GM21619 (cell line): ENCODE measurements at regions not wholly inside any gene's neighbourhood (a gene's known extent, or its start where the extent isn't known, plus 50 kb on each side); places are given as distances from the start of the nearest gene placed in this dataset.
"Not testable (repeated sequence)": the region's sequence is repeated elsewhere in the genome, so short reads cannot be mapped to it uniquely, and the experiment has no call there.

ENCODE experiments used
- ATAC-seq: cut with Tn5 transposase; IDR thresholded peaks from one replicate; pipeline ENCODE4 v1.9.1; 2021; ENCODE audit not compliant: unreplicated experiment

GRCh38 chr5:92653730-92654461 is 927.1 kb downstream of the NR2F1-AS1 start:
- no peak for ATAC-seq

- no peak for ATAC-seq
Observed at GRCh38 chr5:92652756-92653155, 928.3 kb downstream of the NR2F1-AS1 start.

GRCh38 chr5:92644266-92644886 is 936.6 kb downstream of the NR2F1-AS1 start:
- no peak for ATAC-seq

- ATAC-seq, result no peak
Observed at GRCh38 chr5:92641031-92641962, 939.7 kb downstream of the NR2F1-AS1 start.

GRCh38 chr5:92640340-92640739 is 940.7 kb downstream of the NR2F1-AS1 start:
- no peak for ATAC-seq

GRCh38 chr5:92637960-92638359 is 943.1 kb downstream of the NR2F1-AS1 start:
- ATAC-seq, result no peak

- no peak for ATAC-seq
Observed at GRCh38 chr5:92637247-92637646, 943.8 kb downstream of the NR2F1-AS1 start.

GRCh38 chr5:92635001-92635461 is 946.0 kb downstream of the NR2F1-AS1 start:
- no peak for ATAC-seq

- ATAC-seq, result no peak
Observed at GRCh38 chr5:92633875-92634487, 947.0 kb downstream of the NR2F1-AS1 start.

GRCh38 chr5:92633176-92633575 is 947.8 kb downstream of the NR2F1-AS1 start:
- no peak for ATAC-seq

GRCh38 chr5:92631237-92631701 is 949.8 kb downstream of the NR2F1-AS1 start:
- ATAC-seq, result not testable (repeated sequence)

GRCh38 chr5:92629574-92629973 is 951.4 kb downstream of the NR2F1-AS1 start:
- no peak for ATAC-seq

- ATAC-seq, result no peak
Observed at GRCh38 chr5:92629000-92629399, 952.0 kb downstream of the NR2F1-AS1 start.

- no peak for ATAC-seq
Observed at GRCh38 chr5:92627186-92627585, 953.8 kb downstream of the NR2F1-AS1 start.

GRCh38 chr5:92616085-92616484 is 964.9 kb downstream of the NR2F1-AS1 start:
- ATAC-seq, result no peak

GRCh38 chr5:92613546-92613945 is 967.5 kb downstream of the NR2F1-AS1 start:
- no peak for ATAC-seq

GRCh38 chr5:92610435-92610834 is 970.6 kb downstream of the NR2F1-AS1 start:
- ATAC-seq, result not testable (repeated sequence)

GRCh38 chr5:92605591-92605990 is 975.4 kb downstream of the NR2F1-AS1 start:
- ATAC-seq, result no peak

- ATAC-seq, result no peak
Observed at GRCh38 chr5:92599217-92599810, 981.7 kb downstream of the NR2F1-AS1 start.

GRCh38 chr5:92594031-92594430 is 987.0 kb downstream of the NR2F1-AS1 start:
- no peak for ATAC-seq
